ENCODE measurements at regions not wholly inside any gene's neighbourhood (a gene's known extent, or its start where the extent isn't known, plus 50 kb on each side); places are given as distances from the start of the nearest gene placed in this dataset.

DNA sequence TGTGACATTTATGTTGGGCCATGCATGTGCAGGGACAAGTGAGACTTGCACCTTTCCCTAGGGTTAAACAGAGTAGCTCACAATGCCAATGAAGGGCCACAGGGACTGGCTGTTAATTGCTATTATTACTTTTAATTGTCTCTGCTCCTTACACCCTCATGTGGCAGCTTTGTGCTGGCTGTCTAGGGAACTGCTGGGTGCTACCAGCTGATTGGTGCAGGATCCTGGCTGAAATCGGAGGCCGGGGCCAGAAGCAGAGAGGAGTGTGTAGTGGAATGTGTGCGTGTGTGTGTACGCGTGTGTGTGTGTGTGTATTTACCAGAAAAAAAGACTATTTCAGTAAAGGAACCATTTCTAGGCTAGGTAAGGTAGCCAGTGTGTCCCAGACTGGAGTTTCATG lies 302.5 kb downstream of the CTTN start:
- DNase-seq (ENCODE audit: low read depth, low spot score) = no peak
- no peak overlapping the region for H3K4me3 ChIP-seq (ENCODE audit: low read length)

DNA sequence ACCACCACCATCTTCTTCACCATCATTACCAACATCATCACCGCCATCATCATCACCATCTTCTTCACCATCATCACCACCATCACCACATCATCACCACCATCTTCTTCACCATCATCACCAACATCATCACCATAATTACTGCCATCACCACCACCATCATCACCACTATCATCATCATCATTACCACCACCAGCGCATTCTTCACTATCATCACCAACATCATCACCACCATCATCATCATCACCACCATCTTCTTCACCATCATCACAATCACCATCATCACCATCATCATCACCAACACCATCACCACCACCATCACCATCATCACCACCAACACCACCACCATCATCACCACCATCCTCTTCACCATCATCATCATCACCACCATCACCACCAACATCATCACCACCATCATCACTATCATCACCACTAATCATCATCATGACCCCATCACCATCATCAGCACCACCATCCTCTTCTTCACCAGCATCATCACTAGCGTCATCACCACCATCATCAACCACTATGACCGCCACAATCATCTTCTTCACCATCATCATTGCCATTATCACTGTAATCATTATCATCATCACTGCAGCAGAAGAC lies 303.8 kb downstream of the CTTN start:
- no peak for DNase-seq (ENCODE audit: low read depth, low spot score)
- H3K4me3 ChIP-seq (ENCODE audit: low read length) = no peak overlapping the region

DNA sequence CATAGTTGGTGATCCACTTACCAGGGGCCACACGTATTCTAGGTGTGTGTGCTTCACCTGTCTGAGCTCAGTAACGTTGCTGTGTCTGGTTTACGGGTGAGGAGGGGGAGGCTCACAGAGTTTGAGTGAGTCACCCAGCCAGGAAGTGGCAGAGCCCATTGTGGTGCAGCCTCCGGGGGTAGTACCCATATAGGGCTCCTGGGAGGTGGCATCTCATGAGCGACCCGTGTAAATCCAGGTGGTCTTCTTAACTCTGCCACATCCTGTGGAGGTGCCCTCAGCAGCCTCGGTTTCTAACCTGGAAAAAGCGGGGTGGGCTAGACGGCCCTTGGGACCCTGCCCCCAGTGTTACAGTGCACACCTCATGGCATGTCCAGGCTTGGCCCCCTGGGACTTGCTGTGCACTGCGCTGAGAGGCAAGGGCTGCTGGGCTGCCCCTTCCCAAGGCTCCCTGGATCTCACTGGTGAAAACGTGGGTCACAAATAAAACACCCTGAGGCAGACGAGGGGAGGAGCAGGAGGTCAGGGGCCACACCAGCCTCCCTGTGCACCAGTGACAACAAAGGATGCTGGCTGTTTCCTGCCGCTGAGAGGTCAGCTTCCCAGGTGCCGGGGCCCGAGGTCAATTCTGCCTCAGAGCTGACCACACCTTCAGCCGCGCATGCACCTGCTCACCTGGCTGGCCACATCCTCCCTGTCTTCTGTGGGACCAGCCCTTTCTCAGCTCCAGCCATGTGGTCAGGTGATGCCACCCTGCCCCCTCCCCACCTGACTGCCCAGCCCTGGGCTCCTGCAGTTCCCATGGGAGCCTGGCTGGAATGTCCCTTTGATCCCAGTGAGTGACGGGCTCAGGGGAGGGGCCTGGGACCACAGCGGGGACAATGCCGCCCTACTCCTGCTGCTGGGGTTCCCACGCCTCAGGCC lies 305.1 kb downstream of the CTTN start:
- H3K4me3 ChIP-seq (ENCODE audit: low read length) = no peak overlapping the region
- DNase-seq (ENCODE audit: low read depth, low spot score) = peak; percentile 59

- no peak overlapping the region for H3K4me3 ChIP-seq (ENCODE audit: low read length)
- DNase-seq (ENCODE audit: low read depth, low spot score) = no peak
Observed at GRCh38 chr11:70705097-70705496, 306.8 kb downstream of the CTTN start.

DNA sequence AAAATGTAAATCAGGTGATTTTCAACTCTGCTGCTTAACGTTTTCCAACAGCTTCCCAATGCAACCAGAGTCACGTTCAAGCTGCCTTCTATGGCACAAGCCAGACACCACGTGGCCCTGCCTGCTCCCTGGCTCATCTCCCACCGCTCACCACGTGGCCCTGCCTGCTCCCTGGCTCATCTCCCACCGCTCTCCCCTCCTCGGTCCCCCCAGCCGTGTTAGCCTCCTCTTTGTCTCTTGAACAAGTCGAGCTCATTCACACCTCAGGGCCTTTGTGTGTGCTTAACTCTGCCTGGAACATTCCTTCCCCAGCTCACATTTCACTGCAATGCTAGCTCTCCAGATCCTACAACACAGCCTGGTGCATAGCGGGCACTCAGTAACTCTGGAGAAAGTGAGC lies 307.6 kb downstream of the CTTN start:
- H3K4me3 ChIP-seq (ENCODE audit: low read length) = no peak overlapping the region
- no peak for DNase-seq (ENCODE audit: low read depth, low spot score)

DNA sequence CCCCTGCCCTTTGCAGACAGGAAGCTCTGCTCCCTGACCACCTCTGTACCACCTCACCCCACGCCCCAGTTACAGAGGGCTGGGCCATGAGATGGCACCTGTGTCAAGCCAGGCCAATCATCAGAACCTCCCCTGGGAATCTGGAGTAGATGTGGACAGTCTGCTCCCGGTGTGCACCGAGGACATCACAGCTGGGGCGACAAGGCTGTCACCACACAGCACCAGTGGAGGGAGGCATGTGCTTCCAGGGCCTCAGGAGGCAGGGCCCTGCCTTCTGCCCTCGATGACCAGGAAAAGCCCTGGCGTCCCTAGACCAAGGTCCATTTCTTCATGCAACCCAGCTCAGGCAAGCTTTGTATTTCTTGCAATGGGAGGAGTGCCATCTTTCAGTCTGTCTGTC lies 309.5 kb downstream of the CTTN start:
- no peak overlapping the region for H3K4me3 ChIP-seq (ENCODE audit: low read length)
- DNase-seq (ENCODE audit: low read depth, low spot score) = no peak

DNA sequence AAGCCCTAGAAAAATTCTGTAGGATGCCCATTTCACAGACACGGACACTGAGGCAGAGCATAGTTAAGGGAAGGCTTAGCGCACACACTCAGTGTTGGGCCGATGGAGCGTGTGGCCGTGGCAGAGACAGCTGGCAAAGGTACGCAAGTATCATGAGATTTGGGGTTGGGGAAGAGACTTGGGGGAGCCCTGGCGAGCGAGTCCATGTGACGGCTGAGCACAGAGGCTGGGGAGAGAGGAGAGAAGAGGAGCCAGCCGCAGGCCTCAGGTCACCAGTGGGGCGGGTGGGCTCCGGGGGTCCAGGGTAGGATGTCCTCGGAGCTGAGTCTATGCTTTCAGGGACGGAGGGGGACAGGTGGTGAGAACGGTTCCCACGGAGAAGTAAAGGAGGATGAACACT lies 311.3 kb downstream of the CTTN start:
- DNase-seq (ENCODE audit: low read depth, low spot score) = no peak
- no peak overlapping the region for H3K4me3 ChIP-seq (ENCODE audit: low read length)

DNA sequence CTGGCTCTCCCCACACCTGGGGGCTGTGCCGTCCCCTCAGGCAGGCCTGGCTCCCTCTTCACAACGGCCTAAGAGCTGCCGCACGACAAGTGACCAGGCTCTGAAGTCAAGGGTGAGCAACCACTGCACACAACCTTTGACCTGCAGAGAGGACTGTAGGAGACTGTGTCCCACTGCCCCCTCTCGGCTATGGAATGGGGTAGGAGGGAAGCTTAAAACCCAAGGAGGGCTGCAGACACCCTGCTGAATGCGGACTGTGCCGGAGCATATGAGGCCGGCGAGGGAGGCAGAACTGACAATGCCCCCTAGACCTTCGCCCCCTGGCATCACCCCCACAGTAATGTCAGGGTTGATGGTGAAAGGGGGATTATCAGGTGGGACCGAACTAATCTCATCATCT lies 311.9 kb downstream of the CTTN start:
- no peak for DNase-seq (ENCODE audit: low read depth, low spot score)
- no peak overlapping the region for H3K4me3 ChIP-seq (ENCODE audit: low read length)

GRCh38 chr11:70710601-70711000 lies 312.3 kb downstream of the CTTN start:
- DNase-seq (ENCODE audit: low read depth, low spot score) = no peak
- no peak overlapping the region for H3K4me3 ChIP-seq (ENCODE audit: low read length)

- no peak overlapping the region for H3K4me3 ChIP-seq (ENCODE audit: low read length)
- no peak for DNase-seq (ENCODE audit: low read depth, low spot score)
Observed at GRCh38 chr11:70711095-70711910, 313.0 kb downstream of the CTTN start.

GRCh38 chr11:70711911-70712185 lies 313.5 kb downstream of the CTTN start:
- no peak for DNase-seq (ENCODE audit: low read depth, low spot score)
- no peak overlapping the region for H3K4me3 ChIP-seq (ENCODE audit: low read length)

DNA sequence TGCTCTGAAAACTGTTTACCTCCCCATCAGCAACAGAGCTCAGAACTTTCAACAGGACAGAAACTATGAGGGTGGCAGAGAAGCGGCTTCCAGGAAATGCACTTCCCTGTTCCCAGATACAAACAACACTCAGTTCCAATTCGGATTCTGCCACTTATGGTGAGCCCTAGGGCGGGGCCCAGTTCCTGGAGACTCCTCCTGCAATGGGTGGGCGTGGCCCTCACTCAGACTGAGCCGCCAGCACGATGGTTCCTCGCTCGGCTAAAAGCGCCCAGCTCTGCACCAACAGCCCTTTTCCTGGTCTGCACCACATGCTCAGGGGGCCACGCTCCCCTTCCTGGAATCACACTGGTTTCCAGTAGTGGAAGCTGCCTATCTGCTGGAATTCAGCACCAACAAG lies 314.1 kb downstream of the CTTN start:
- no peak for DNase-seq (ENCODE audit: low read depth, low spot score)
- no peak overlapping the region for H3K4me3 ChIP-seq (ENCODE audit: low read length)

GRCh38 chr11:70713086-70713835 lies 314.9 kb downstream of the CTTN start:
- DNase-seq (ENCODE audit: low read depth, low spot score) = no peak

GRCh38 chr11:70713988-70714665 lies 315.8 kb downstream of the CTTN start:
- no peak overlapping the region for H3K4me3 ChIP-seq (ENCODE audit: low read length)
- DNase-seq (ENCODE audit: low read depth, low spot score) = no peak

More at GRCh38 chr11:70713086-70713835, 314.9 kb downstream of the CTTN start:
- H3K4me3 ChIP-seq (ENCODE audit: low read length) = no peak overlapping the region

DNA sequence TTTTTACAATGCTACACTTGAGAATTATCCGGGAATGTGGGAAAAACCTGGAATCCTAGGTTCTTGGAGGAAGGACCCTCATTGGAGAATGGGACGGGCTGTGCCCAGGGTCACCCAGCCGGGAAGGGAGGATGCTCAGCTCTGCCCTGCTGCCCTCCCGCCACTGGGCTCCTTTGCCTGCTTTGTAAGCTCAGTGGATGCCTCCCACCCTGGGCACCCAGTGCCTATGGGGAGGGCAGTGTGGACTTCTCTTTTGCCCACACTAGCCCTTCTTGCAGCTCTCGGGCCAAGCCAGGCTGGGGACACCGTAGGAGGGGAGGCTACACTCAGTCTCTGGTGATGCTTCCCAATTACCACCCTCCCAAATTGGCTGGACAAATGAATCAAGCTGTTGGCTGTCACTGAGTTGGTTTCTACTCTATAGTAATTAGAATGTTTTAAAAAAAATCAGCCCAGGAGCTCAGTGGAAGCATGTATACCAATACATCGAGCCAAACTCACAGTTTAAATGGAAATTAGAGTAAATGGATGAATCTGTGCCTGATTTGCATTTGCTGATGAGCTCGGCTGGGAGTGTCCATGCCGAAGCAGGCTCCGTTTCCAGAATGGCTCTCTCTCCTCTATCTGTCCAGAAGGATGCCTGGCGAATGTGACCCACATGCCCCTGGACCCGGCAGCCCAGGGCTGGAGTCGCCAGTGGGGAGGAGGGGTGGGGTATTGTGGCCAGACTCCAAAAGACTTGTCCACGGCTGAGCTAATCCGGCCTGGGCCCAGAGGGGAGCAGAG lies 317.0 kb downstream of the CTTN start:
- no peak for DNase-seq (ENCODE audit: low read depth, low spot score)

DNA sequence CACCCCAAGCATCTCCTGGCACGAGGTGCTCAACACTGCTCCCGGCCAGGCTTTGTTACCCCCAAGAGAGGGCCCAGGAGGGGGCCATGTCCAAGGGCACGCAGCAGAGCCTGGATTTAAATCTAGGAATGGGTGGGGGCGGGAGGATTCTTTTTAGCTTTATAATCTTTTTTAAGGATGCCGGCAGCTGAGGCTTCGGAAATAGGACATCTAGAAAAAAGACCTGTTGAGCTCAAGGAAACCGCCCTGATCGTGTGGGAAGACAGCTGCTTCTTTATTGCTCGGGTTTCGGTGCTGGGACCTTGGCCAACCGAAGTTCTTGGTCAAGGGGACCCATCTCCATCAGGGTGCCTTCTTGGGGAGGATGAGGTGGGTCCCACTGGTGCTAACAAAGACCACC lies 317.9 kb downstream of the CTTN start:
- DNase-seq (ENCODE audit: low read depth, low spot score) = no peak
- no peak overlapping the region for H3K4me3 ChIP-seq (ENCODE audit: low read length)

More for the DNA sequence above, 317.0 kb downstream of the CTTN start:
- H3K4me3 ChIP-seq (ENCODE audit: low read length) = no peak overlapping the region

DNA sequence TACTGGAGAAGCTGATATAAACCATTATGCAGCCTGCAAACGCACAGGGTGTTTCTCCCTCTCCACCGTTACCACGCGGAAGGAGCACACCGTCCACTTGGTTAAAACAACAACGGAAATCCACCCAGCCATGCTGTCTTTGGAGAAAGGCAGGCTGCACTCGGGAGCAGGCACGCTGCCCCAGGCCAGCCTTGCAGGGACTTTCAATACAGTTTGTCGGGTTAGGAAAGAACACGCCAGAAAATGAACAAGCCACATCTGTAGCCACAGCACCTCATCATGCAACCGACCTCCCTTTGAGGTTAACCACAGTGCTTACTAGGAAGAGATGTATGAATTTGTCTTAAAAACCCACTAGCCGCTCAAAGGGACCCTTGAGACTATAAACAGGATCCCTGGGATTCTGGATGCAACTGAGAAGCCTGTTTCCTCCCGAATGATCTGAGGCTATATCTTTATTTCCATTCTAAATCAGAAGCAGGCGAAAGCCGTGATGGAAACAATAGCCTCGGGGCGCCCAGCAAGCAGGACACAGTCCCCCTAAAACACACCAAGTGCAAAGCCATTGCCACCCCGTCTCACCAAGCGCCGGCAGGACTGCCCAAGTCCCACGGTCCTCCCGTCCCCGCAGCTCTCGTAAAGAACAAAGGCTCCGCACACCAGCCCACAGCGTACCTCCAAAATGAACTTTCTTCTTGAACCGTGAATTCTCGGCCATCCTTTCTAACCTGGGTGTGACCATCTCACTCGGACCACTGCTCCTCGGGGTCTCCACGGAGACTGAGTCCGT lies 318.9 kb downstream of the CTTN start:
- peak; percentile 60 for DNase-seq (ENCODE audit: low read depth, low spot score)
- H3K4me3 ChIP-seq (ENCODE audit: low read length) = no peak overlapping the region

Data from Jurkat, Clone E6-1 (cell line).